Testis (tissue), 2 donors: ENCODE measurements at regions not wholly inside any gene's neighbourhood (a gene's known extent, or its start where the extent isn't known, plus 50 kb on each side); places are given as distances from the start of the nearest gene placed in this dataset.

ENCODE experiments used
- DNase-seq: peaks from one replicate; pipeline ENCODE4 v3.0.0-alpha.2; 2019
- H3K27ac ChIP-seq, 2 donors: fragments of 200-600 bp; sonication (generic); one replicate each; pipeline ENCODE4 v1.5.1; 2019
- H3K27me3 ChIP-seq: fragments of 200-600 bp; sonication (generic); one replicate; pipeline ENCODE4 v1.5.1; 2019
- H3K36me3 ChIP-seq: fragments of 200-600 bp; sonication (generic); one replicate; pipeline ENCODE4 v1.5.1; 2017; ENCODE audit warnings: low read depth; ENCODE audit errors: missing control alignments
- H3K4me1 ChIP-seq: fragments of 200-600 bp; sonication (generic); one replicate; pipeline ENCODE4 v1.5.1; 2019
- H3K4me3 ChIP-seq, 2 donors: fragments of 200-600 bp; sonication (generic); one replicate each; pipeline ENCODE4 v1.5.1; 2017 to 2019
- H3K9me3 ChIP-seq: fragments of 200-600 bp; sonication (generic); one replicate; pipeline ENCODE4 v1.5.1; 2017
- CTCF ChIP-seq, 3 experiments: fragments of 450-650 bp in 2 of 3; fragments of 200-600 bp in 1 of 3; sonication (generic) in 1 of 3; IDR thresholded peaks; one replicate each; pipeline ENCODE4 v1.5.1; 2016 to 2019; ENCODE audit warnings: antibody characterized with exemption in 3 of 3, mild to moderate bottlenecking in 2 of 3, moderate library complexity in 1 of 3
- POLR2A ChIP-seq: fragments of 450-650 bp; IDR thresholded peaks from one replicate; pipeline ENCODE4 v1.6.1; 2017; ENCODE audit warnings: antibody characterized with exemption, mild to moderate bottlenecking, moderate library complexity
- WGBS, 2 donors: methylation state at CpG; one replicate each; pipeline ENCODE4 v1.1.5; 2018; 5-methylcytosine and 5-hydroxymethylcytosine counted together
- intact Hi-C: fragments of 100-400 bp; cut with DNase I; formaldehyde crosslinking; loops from one replicate; pipeline ENCODE4 v1.15.1; 2023; ENCODE audit warnings: low total_unique reads

- Histone ChIP-seq H3K36me3 (no peaks in the 10 kb centered on the region), H3K4me3 (no peak overlapping the region), H3K27ac (no peak overlapping the region), H3K4me1 (no peaks in the 10 kb centered on the region), H3K27me3 (no peaks in the 10 kb centered on the region), H3K9me3 (no peaks in the 10 kb centered on the region)
- no peak for TF ChIP-seq CTCF (IDR thresholded peaks at IDR 0.05)
- no peak for TF ChIP-seq POLR2A
- DNase-seq = no peak
- WGBS, 2 donors = 91 to 93% methylated on average over 2 of the region's 2 CpGs
- intact Hi-C loops = no loop called here
These were observed 193.1 kb downstream of the SIM1 start for GRCh38 chr6:100271625-100272024.

- no peaks in the 10 kb centered on the region for H3K9me3 ChIP-seq
- WGBS, 2 donors = 94 to 95% methylated on average over 5 of the region's 5 CpGs
- H3K4me1 ChIP-seq = no peaks in the 10 kb centered on the region
- no peak overlapping the region for H3K27ac ChIP-seq
- no peak for DNase-seq
- H3K36me3 ChIP-seq = no peaks in the 10 kb centered on the region
- H3K4me3 ChIP-seq = no peak overlapping the region
- TF ChIP-seq CTCF (IDR thresholded peaks at IDR 0.05) = no peak
- TF ChIP-seq POLR2A = no peak
- H3K27me3 ChIP-seq = no peaks in the 10 kb centered on the region
- intact Hi-C loops = no loop called here
These were observed 193.5 kb downstream of the SIM1 start for GRCh38 chr6:100271202-100271601.

- H3K27ac ChIP-seq = no peak overlapping the region
- no peak for DNase-seq
- intact Hi-C loops = no loop called here
- TF ChIP-seq POLR2A (no peak), CTCF (IDR thresholded peaks at IDR 0.05) (no peak)
- WGBS, 2 donors = 44 to 49% methylated on average over 2 of the region's 2 CpGs
- H3K36me3 ChIP-seq = no peaks in the 10 kb centered on the region
- H3K9me3 ChIP-seq = no peaks in the 10 kb centered on the region
- H3K4me3 ChIP-seq = no peak overlapping the region
- H3K27me3 ChIP-seq = no peaks in the 10 kb centered on the region
- H3K4me1 ChIP-seq = no peaks in the 10 kb centered on the region
These were observed 195.5 kb downstream of the SIM1 start for GRCh38 chr6:100269189-100269588.

GRCh38 chr6:100268326-100268725 lies 196.4 kb downstream of the SIM1 start:
- no peaks in the 10 kb centered on the region for H3K27me3 ChIP-seq
- intact Hi-C loops = no loop called here
- no peak overlapping the region for H3K4me3 ChIP-seq
- DNase-seq = no peak
- H3K4me1 ChIP-seq = no peaks in the 10 kb centered on the region
- TF ChIP-seq CTCF (IDR thresholded peaks at IDR 0.05) (no peak), POLR2A (no peak)
- no peaks in the 10 kb centered on the region for H3K9me3 ChIP-seq
- no peak overlapping the region for H3K27ac ChIP-seq
- no peaks in the 10 kb centered on the region for H3K36me3 ChIP-seq
- WGBS, 2 donors = 82 to 87% methylated on average over 4 of the region's 4 CpGs

- Histone ChIP-seq H3K4me3 (no peak overlapping the region), H3K4me1 (no peaks in the 10 kb centered on the region), H3K36me3 (no peaks in the 10 kb centered on the region), H3K27me3 (no peaks in the 10 kb centered on the region), H3K9me3 (no peaks in the 10 kb centered on the region), H3K27ac (no peak overlapping the region)
- intact Hi-C loops = no loop called here
- TF ChIP-seq POLR2A = no peak
- TF ChIP-seq CTCF (IDR thresholded peaks at IDR 0.05) = no peak
- no peak for DNase-seq
- 69 to 100% methylated on average over 1 of the region's 1 CpG for WGBS, 2 donors
These were observed 197.0 kb downstream of the SIM1 start for GRCh38 chr6:100267721-100268123.
